AG04449 (cell line): ENCODE measurements at regions not wholly inside any gene's neighbourhood (a gene's known extent, or its start where the extent isn't known, plus 50 kb on each side); places are given as distances from the start of the nearest gene placed in this dataset.

ENCODE experiments used
- CTCF ChIA-PET: fragments of 350-600 bp; formaldehyde crosslinking; extraction: SDS; loops from one replicate; lab custom pipeline; 2021; ENCODE audit warnings: antibody characterized with exemption; lab: Yijun Ruan, JAX
- POLR2A ChIA-PET: fragments of 400-600, 350-600 bp; formaldehyde crosslinking; extraction: SDS; loops from one replicate; lab custom pipeline; 2020; ENCODE audit warnings: antibody characterized with exemption, inconsistent platforms; lab: Yijun Ruan, JAX
- DNase-seq: peaks from one replicate; pipeline ENCODE4 v3.0.0-alpha.2; 2010; ENCODE audit warnings: low read depth, low spot score
- H3K4me3 ChIP-seq: 2 replicates; pipeline ENCODE4 v1.5.1; 2011; ENCODE audit warnings: low read depth, mild to moderate bottlenecking, control low read depth, low read length
- TF ChIP-seq, protein P1 (sequence below): IDR thresholded peaks from one replicate; pipeline ENCODE4 v1.5.1; 2011; ENCODE audit warnings: mild to moderate bottlenecking, moderate library complexity, low read length, control low read depth, inconsistent platforms; ENCODE audit not compliant: insufficient read depth; ENCODE audit errors: missing control alignments

DNA sequence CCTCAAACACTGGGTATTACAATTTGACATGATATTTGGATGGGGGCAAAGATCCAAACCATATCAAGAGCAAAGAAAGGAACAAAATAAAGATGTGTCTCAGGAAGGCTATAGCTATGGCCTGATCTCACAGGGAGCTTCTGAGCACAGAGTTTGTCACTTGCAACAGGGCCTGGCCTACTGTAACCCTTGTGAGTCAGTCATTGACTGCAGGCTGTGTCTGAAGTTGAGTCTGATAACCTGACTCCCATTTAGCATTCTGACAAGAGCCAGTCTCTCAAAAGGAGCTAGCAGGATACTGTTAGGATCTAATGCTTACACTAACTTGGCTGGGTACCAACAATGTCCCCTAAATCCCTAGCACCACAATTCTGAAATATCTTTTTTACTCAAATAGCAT, 612.5 kb upstream of the TECRL start:
- DNase-seq: no peak
- CTCF ChIA-PET: interaction anchor here (1.8 kb wide), 1 partner anchor 14 kb away, joined by 5 read pairs; no protein-coding TSS in a partner anchor
- POLR2A ChIA-PET: no interaction called here
- TF ChIP-seq, protein P1, sequence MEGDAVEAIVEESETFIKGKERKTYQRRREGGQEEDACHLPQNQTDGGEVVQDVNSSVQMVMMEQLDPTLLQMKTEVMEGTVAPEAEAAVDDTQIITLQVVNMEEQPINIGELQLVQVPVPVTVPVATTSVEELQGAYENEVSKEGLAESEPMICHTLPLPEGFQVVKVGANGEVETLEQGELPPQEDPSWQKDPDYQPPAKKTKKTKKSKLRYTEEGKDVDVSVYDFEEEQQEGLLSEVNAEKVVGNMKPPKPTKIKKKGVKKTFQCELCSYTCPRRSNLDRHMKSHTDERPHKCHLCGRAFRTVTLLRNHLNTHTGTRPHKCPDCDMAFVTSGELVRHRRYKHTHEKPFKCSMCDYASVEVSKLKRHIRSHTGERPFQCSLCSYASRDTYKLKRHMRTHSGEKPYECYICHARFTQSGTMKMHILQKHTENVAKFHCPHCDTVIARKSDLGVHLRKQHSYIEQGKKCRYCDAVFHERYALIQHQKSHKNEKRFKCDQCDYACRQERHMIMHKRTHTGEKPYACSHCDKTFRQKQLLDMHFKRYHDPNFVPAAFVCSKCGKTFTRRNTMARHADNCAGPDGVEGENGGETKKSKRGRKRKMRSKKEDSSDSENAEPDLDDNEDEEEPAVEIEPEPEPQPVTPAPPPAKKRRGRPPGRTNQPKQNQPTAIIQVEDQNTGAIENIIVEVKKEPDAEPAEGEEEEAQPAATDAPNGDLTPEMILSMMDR: no peak
- no peak overlapping the region for H3K4me3 ChIP-seq

DNA sequence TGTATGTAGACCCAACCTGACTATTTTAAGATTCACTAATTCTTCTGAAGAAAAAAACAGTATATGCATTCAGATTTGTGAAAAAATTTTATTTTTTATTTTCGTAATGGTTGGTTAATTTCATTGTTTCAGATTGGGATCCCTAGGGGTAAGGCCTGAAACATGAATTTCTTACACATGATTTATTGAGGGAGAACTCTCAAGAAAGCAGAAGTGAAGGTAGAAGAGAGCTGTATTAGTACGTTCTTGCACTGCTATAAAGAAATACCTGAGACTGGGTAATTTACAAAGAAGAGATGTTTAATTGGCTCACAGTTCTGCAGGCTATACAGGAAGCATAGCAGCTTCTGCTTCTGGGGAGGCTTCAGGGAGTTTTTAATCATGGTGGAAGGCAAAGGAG, 611.9 kb upstream of the TECRL start:
- no peak overlapping the region for H3K4me3 ChIP-seq

GRCh38 chr4:65019775-65020174, 610.5 kb upstream of the TECRL start:
- H3K4me3 ChIP-seq: no peak overlapping the region
- TF ChIP-seq, protein P1: no peak
- CTCF ChIA-PET: no interaction called here
- POLR2A ChIA-PET: no interaction called here
- DNase-seq: no peak

More for the DNA sequence above, 611.9 kb upstream of the TECRL start:
- TF ChIP-seq, protein P1: no peak
- ChIA-PET CTCF (interaction anchor here (1.8 kb wide), 1 partner anchor 13 kb away, joined by 5 read pairs; no protein-coding TSS in a partner anchor), POLR2A (no interaction called here)
- DNase-seq: no peak

GRCh38 chr4:65018313-65018712, 609.1 kb upstream of the TECRL start:
- TF ChIP-seq, protein P1: no peak
- CTCF ChIA-PET: no interaction called here

GRCh38 chr4:65014078-65014477, 604.8 kb upstream of the TECRL start:
- ChIA-PET POLR2A (no interaction called here), CTCF (no interaction called here)
- no peak overlapping the region for H3K4me3 ChIP-seq
- TF ChIP-seq, protein P1: no peak
- no peak for DNase-seq

More at GRCh38 chr4:65018313-65018712, 609.1 kb upstream of the TECRL start:
- no peak overlapping the region for H3K4me3 ChIP-seq
- no peak for DNase-seq
- POLR2A ChIA-PET: no interaction called here

DNA sequence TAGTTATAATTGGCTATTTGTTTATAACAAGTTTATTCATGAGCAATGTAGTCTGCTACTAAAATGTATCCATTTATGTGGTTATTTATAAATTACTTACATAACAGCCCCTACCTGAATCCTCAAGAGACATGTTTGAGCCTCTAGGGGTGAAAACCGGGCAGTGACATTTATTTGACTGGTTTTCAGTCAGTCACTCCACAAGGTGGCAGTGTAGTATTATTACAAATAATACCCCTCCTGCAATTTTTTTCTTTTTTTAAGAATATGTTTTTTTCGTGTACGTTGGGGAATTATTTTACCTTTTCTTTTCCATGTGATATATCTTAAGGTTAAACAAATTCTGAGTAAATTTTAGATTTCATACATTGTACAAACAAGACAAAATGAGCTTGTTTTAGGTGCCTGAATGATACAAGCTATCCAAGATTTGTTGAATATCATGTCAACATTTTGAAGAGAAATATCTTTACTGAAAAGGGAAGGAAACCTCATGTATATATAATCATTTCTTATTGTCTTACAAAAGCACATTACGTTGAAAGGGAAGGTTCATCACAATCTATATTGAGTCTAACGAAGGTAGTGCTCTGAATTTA, 598.7 kb upstream of the TECRL start:
- DNase-seq: no peak
- TF ChIP-seq, protein P1: no peak
- ChIA-PET POLR2A (no interaction called here), CTCF (interaction anchor here (0.9 to 1.2 kb wide), 2 partner anchors 14 to 1159 kb away, joined by 3 to 5 read pairs; no protein-coding TSS in a partner anchor)
- no peak overlapping the region for H3K4me3 ChIP-seq
